GM12878 (cell line): ENCODE measurements at regions not wholly inside any gene's neighbourhood (a gene's known extent, or its start where the extent isn't known, plus 50 kb on each side); places are given as distances from the start of the nearest gene placed in this dataset.

Experiments used
- ATAC-seq: fragments of 200-7000 bp; cut with Tn5 transposase; 3 replicates; pipeline ENCODE4 v1.9.1; 2020; ENCODE audit warnings: mild to moderate bottlenecking, moderate library complexity
- BruUV-seq: library from RNA; stranded (reverse); fragments of 400-500 nt; replicated peaks from 2 replicates; lab custom pipeline; 2021; lab: Mats Ljungman, UMichigan
- CTCF ChIA-PET: fragments of 300-600 bp; sonication (Branson Sonifier 250); formaldehyde crosslinking; extraction: SDS; loops from one replicate; lab custom pipeline; 2021; ENCODE audit warnings: inconsistent platforms; lab: Yijun Ruan, JAX
- POLR2A ChIA-PET: fragments of 350-600 bp; formaldehyde crosslinking; extraction: SDS; loops from one replicate; lab custom pipeline; 2021; ENCODE audit warnings: inconsistent platforms; lab: Charles Lee
- RAD21 ChIA-PET: fragments of 300-600 bp; sonication (Branson Sonifier 250); formaldehyde crosslinking; loops from one replicate; lab custom pipeline; 2023; ENCODE audit warnings: antibody characterized with exemption; ENCODE audit not compliant: unreplicated experiment; lab: Charles Lee
- SMC1A ChIA-PET: fragments of 300-600 bp; sonication (Branson Sonifier 250); formaldehyde crosslinking; loops from one replicate; lab custom pipeline; 2023; ENCODE audit not compliant: unreplicated experiment, uncharacterized antibody; lab: Charles Lee
- DNase-seq: peaks from one replicate; pipeline ENCODE4 v3.0.0-alpha.2; 2011; ENCODE audit warnings: low read depth, low spot score
- FAIRE-seq: peaks from 3 replicates; lab custom pipeline; 2011; peaks lifted over from hg19 to GRCh38; lab: Jason Lieb, UNC
- H2AFZ ChIP-seq: 2 replicates; pipeline ENCODE4 v1.6.0; 2011; ENCODE audit warnings: low read depth, low read length, control low read depth; ENCODE audit not compliant: control insufficient read depth
- H3K27ac ChIP-seq: 2 replicates; pipeline ENCODE4 v1.5.1; 2011; ENCODE audit warnings: control low read depth; ENCODE audit not compliant: control insufficient read depth, insufficient read depth
- H3K27me3 ChIP-seq, 2 experiments: replicated peaks in 1 of 2; 2 replicates each; pipeline versions ENCODE4 v1.6.0 to v1.6.1; 2011; ENCODE audit warnings: low read length in 1 of 2; ENCODE audit not compliant: control insufficient read depth in 2 of 2, insufficient read depth in 2 of 2
- H3K36me3 ChIP-seq, 2 experiments: 2 replicates each; pipeline ENCODE4 v1.5.1; 2011; ENCODE audit warnings: low read length in 1 of 2; ENCODE audit not compliant: control insufficient read depth in 2 of 2, insufficient read depth in 2 of 2
- H3K4me1 ChIP-seq: 2 replicates; pipeline ENCODE4 v1.6.1; 2011; ENCODE audit warnings: mild to moderate bottlenecking, low read length, moderate library complexity, mixed read lengths; ENCODE audit not compliant: control insufficient read depth, insufficient read depth
- H3K4me2 ChIP-seq: 2 replicates; pipeline ENCODE4 v1.6.0; 2011; ENCODE audit warnings: control low read depth; ENCODE audit not compliant: control insufficient read depth, insufficient read depth
- H3K4me3 ChIP-seq: fragments of 200-600 bp; sonication (generic); 2 replicates; pipeline ENCODE4 v1.5.1; 2016
- H3K79me2 ChIP-seq: 2 replicates; pipeline ENCODE4 v1.6.0; 2011; ENCODE audit warnings: low read length; ENCODE audit not compliant: control insufficient read depth, insufficient read depth
- H3K9ac ChIP-seq: 2 replicates; pipeline ENCODE4 v1.8.0; 2011; ENCODE audit warnings: low read length, control low read depth, mixed read lengths; ENCODE audit not compliant: control insufficient read depth, insufficient read depth
- H3K9me3 ChIP-seq: replicated peaks from 3 replicates; pipeline ENCODE4 v1.5.1; 2011; ENCODE audit warnings: mild to moderate bottlenecking, low read length; ENCODE audit not compliant: control insufficient read depth, insufficient read depth
- H4K20me1 ChIP-seq: 2 replicates; pipeline ENCODE4 v1.6.0; 2011; ENCODE audit not compliant: control insufficient read depth, insufficient read depth
- CHD4 ChIP-seq: fragments of 200-600 bp; sonication (generic); IDR thresholded peaks from 2 replicates; pipeline ENCODE4 v1.6.1; 2016; ENCODE audit warnings: mild to moderate bottlenecking
- DPF2 ChIP-seq: fragments of 450-650 bp; IDR thresholded peaks from 2 replicates; pipeline ENCODE4 v1.6.1; 2017; ENCODE audit warnings: mild to moderate bottlenecking
- HCFC1 ChIP-seq: fragments of 150-350 bp; IDR thresholded peaks from 2 replicates; pipeline ENCODE4 v1.6.1; 2014; ENCODE audit warnings: low read length
- HDAC6 ChIP-seq: fragments of 200-600 bp; sonication (generic); IDR thresholded peaks from one replicate; pipeline ENCODE4 v1.8.0; 2017; ENCODE audit warnings: antibody characterized with exemption; ENCODE audit not compliant: unreplicated experiment
- LARP7 ChIP-seq: fragments of 450-650 bp; IDR thresholded peaks from 2 replicates; pipeline ENCODE4 v1.6.1; 2017; ENCODE audit warnings: mild to moderate bottlenecking
- PAX5 ChIP-seq: IDR thresholded peaks from 2 replicates; pipeline ENCODE4 v1.6.1; 2011; ENCODE audit warnings: low read depth, low read length, borderline replicate concordance
- PML ChIP-seq: IDR thresholded peaks from 2 replicates; pipeline ENCODE4 v1.6.1; 2012; ENCODE audit warnings: low read length, inconsistent platforms
- POLR2AphosphoS5 ChIP-seq: IDR thresholded peaks from 2 replicates; pipeline ENCODE4 v1.6.1; 2011; ENCODE audit warnings: mild to moderate bottlenecking, low read length, inconsistent platforms
- STAT3 ChIP-seq: IDR thresholded peaks from 2 replicates; pipeline ENCODE4 v1.6.1; 2011; ENCODE audit warnings: low read depth, low read length, improper control_type of control experiment
- ZNF24 ChIP-seq: fragments of 450-650 bp; IDR thresholded peaks from 2 replicates; pipeline ENCODE4 v1.6.1; 2017; ENCODE audit warnings: antibody characterized with exemption, mild to moderate bottlenecking
- WGBS: methylation state at CpG from one replicate; pipeline ENCODE4 v1.1.6; 2016; ENCODE audit warnings: low lambda C conversion rate; ENCODE audit not compliant: insufficient replicate concordance, insufficient coverage; ENCODE audit errors: missing lambda C conversion rate; 5-methylcytosine and 5-hydroxymethylcytosine counted together
- in situ Hi-C: fragments of 300-500 bp; cut with MboI; formaldehyde crosslinking; loops from 9 replicates; pipeline ENCODE4 v1.14.3; 2018; ENCODE audit warnings: mixed read lengths
- intact Hi-C: fragments of 100-400 bp; cut with micrococcal nuclease; formaldehyde crosslinking; loops from one replicate; pipeline ENCODE4 v1.14.2; 2022; ENCODE audit not compliant: unreplicated experiment
- TF ChIP-seq, protein P1 (sequence below): IDR thresholded peaks from 2 replicates; pipeline ENCODE4 v1.6.1; 2011; ENCODE audit warnings: low read depth, low read length, improper control_type of control experiment, borderline replicate concordance
- TF ChIP-seq, protein P2 (sequence below), 3 experiments: IDR thresholded peaks in 2 of 3; conservative IDR thresholded peaks in 1 of 3; 2 replicates each; pipeline ENCODE4 v1.5.1; 2011; ENCODE audit warnings: low read depth in 3 of 3, low read length in 3 of 3, mild to moderate bottlenecking in 3 of 3, control low read depth in 2 of 3, moderate library complexity in 2 of 3, inconsistent platforms in 1 of 3, mixed read lengths in 1 of 3; ENCODE audit not compliant: control insufficient read depth in 2 of 3, insufficient read depth in 1 of 3; ENCODE audit errors: extremely low read depth in 1 of 3
- TF ChIP-seq, protein P3 (sequence below): IDR thresholded peaks from 2 replicates; pipeline ENCODE4 v1.6.1; 2012; ENCODE audit warnings: mild to moderate bottlenecking, low read depth, low read length

DNA sequence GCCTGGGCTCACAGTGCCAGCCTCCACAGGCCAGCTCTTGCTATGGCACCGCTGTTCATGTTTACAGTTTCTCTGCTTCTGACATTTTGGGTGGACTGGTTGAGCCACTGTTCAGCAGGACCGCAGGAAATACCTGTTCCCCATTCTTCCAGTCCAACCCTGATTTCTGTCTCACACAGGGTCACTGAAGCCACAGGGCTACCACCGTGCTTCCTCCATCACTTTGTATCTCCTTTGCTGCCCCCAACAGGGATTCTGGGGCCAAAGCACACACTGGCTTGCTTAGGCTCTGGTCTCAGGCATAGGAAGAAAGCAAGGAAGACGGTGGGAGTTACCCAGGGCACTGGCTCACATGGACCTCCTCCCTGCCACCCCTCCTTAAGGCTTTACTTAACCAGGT is 164.5 kb downstream of the UNC5CL start:
- DNase-seq (no peak), FAIRE-seq (no peak), ATAC-seq (peak; percentile 29; the same call in 1 of the 3 replicates)
- Histone ChIP-seq H3K4me2 (no peak overlapping the region), H3K79me2 (no peaks in the 10 kb centered on the region), H3K4me3 (no peak overlapping the region), H3K27me3 (peaks cover 0 to 1% of the 10 kb centered on the region in 2 experiments; a peak in 1 of 4 replicates), H3K4me1 (no peaks in the 10 kb centered on the region; the same call in 1 of the 2 replicates), H3K9me3 (no peaks in the 10 kb centered on the region; the same call in 2 of the 3 replicates), H3K36me3 (no peaks in the 10 kb centered on the region), H3K27ac (no peak overlapping the region), H4K20me1 (no peaks in the 10 kb centered on the region; the same call in 1 of the 2 replicates), H2AFZ (no peak overlapping the region), H3K9ac (no peak overlapping the region)
- ChIA-PET SMC1A (no interaction called here), CTCF (no interaction called here), POLR2A (no interaction called here), RAD21 (interaction anchor here (0.9 kb wide), 1 partner anchor 303 kb away, joined by 3 read pairs; no protein-coding TSS in a partner anchor)
- TF ChIP-seq, protein P1, sequence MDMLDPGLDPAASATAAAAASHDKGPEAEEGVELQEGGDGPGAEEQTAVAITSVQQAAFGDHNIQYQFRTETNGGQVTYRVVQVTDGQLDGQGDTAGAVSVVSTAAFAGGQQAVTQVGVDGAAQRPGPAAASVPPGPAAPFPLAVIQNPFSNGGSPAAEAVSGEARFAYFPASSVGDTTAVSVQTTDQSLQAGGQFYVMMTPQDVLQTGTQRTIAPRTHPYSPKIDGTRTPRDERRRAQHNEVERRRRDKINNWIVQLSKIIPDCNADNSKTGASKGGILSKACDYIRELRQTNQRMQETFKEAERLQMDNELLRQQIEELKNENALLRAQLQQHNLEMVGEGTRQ, result no peak
- TF ChIP-seq, protein P2, sequence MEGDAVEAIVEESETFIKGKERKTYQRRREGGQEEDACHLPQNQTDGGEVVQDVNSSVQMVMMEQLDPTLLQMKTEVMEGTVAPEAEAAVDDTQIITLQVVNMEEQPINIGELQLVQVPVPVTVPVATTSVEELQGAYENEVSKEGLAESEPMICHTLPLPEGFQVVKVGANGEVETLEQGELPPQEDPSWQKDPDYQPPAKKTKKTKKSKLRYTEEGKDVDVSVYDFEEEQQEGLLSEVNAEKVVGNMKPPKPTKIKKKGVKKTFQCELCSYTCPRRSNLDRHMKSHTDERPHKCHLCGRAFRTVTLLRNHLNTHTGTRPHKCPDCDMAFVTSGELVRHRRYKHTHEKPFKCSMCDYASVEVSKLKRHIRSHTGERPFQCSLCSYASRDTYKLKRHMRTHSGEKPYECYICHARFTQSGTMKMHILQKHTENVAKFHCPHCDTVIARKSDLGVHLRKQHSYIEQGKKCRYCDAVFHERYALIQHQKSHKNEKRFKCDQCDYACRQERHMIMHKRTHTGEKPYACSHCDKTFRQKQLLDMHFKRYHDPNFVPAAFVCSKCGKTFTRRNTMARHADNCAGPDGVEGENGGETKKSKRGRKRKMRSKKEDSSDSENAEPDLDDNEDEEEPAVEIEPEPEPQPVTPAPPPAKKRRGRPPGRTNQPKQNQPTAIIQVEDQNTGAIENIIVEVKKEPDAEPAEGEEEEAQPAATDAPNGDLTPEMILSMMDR (IDR thresholded peaks at IDR 0.05 in 2 of 3, conservative IDR thresholded peaks at IDR 0.05 in 1 of 3; ENCODE audit: control insufficient read depth in 2 of 3, extremely low read depth in 1 of 3, insufficient read depth in 1 of 3, low read depth in 3 of 3, low read length in 3 of 3), result peak in 2 of 3 experiments; percentile 13 to 25; a peak in 2 of 6 replicates
- intact Hi-C loops, result no loop called here
- in situ Hi-C loops, result no loop called here
- 7% methylated on average over 4 of the region's 4 CpGs for WGBS
- no TSS peak for BruUV-seq

DNA sequence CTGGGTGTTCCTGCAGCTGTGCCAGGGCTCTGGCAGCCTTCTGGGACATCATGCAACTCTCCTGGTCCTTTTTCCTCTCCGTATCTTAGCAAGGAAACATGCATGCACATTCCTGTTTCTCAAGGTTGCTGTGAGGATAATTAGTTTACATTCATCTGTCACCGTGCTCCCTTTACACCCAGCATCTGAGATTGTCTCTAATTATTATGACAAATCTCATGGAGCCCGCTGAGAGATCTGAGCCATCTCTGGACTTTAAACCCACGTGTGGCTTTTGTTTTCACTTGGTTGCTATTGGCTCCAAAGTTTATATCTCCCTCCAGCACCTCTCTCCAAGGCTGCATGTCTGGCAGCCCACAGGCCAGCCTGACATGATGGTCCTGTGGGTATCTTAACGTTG is 167.6 kb downstream of the UNC5CL start:
- no peaks in the 10 kb centered on the region for H3K36me3 ChIP-seq
- ChIA-PET CTCF (no interaction called here), SMC1A (no interaction called here), POLR2A (no interaction called here), RAD21 (no interaction called here)
- no peak for ATAC-seq
- H3K79me2 ChIP-seq, result no peaks in the 10 kb centered on the region
- H3K4me3 ChIP-seq, result no peak overlapping the region
- no peak for FAIRE-seq
- no TSS peak for BruUV-seq
- no peaks in the 10 kb centered on the region; the same call in 2 of the 3 replicates for H3K9me3 ChIP-seq
- H3K27ac ChIP-seq, result no peak overlapping the region
- H3K9ac ChIP-seq, result no peak overlapping the region
- WGBS, result 0% methylated on average over 5 of the region's 5 CpGs
- intact Hi-C loops (no loop called here), in situ Hi-C loops (no loop called here)
- no peak for DNase-seq
- H2AFZ ChIP-seq, result no peak overlapping the region
- H3K4me1 ChIP-seq, result no peaks in the 10 kb centered on the region
- no peaks in the 10 kb centered on the region; the same call in 1 of the 2 replicates for H4K20me1 ChIP-seq
- no peak overlapping the region for H3K4me2 ChIP-seq
- peaks cover 1 to 3% of the 10 kb centered on the region in 2 experiments; a peak in 3 of 4 replicates for H3K27me3 ChIP-seq
- TF ChIP-seq ZNF24, result no peak
- no peak for TF ChIP-seq CHD4
- no peak for TF ChIP-seq LARP7
- TF ChIP-seq HDAC6, result no peak
- TF ChIP-seq STAT3, result no peak
- TF ChIP-seq, protein P3, sequence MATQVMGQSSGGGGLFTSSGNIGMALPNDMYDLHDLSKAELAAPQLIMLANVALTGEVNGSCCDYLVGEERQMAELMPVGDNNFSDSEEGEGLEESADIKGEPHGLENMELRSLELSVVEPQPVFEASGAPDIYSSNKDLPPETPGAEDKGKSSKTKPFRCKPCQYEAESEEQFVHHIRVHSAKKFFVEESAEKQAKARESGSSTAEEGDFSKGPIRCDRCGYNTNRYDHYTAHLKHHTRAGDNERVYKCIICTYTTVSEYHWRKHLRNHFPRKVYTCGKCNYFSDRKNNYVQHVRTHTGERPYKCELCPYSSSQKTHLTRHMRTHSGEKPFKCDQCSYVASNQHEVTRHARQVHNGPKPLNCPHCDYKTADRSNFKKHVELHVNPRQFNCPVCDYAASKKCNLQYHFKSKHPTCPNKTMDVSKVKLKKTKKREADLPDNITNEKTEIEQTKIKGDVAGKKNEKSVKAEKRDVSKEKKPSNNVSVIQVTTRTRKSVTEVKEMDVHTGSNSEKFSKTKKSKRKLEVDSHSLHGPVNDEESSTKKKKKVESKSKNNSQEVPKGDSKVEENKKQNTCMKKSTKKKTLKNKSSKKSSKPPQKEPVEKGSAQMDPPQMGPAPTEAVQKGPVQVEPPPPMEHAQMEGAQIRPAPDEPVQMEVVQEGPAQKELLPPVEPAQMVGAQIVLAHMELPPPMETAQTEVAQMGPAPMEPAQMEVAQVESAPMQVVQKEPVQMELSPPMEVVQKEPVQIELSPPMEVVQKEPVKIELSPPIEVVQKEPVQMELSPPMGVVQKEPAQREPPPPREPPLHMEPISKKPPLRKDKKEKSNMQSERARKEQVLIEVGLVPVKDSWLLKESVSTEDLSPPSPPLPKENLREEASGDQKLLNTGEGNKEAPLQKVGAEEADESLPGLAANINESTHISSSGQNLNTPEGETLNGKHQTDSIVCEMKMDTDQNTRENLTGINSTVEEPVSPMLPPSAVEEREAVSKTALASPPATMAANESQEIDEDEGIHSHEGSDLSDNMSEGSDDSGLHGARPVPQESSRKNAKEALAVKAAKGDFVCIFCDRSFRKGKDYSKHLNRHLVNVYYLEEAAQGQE, result no peak
- no peak for TF ChIP-seq PML
- no peak for TF ChIP-seq DPF2
- no peak for TF ChIP-seq POLR2AphosphoS5
- no peak for TF ChIP-seq HCFC1
- no peak for TF ChIP-seq PAX5
